ENCODE measurements at regions not wholly inside any gene's neighbourhood (a gene's known extent, or its start where the extent isn't known, plus 50 kb on each side); places are given as distances from the start of the nearest gene placed in this dataset.

DNA sequence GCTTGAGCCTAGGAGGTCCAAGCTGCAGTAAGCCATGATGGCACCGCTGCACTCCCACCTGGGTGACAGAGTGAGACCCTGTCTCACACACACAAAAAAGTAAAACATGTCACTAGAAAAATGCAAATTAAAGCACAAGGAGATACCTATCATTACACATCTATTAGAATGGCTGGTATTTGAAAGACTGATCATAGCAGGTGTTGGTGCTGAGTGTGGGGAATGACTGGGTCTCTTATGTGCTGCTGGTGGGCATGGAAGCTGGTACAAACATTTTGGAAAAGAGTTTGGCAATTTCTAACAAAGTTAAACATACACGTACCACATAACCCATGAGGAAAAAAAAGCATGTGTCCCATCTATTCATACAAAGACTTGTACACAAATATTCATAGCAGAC lies 142.1 kb upstream of the ZBTB40 start:
- TF ChIP-seq CTCF (IDR thresholded peaks at IDR 0.05; ENCODE audit: unreplicated experiment), result no peak
- no peak for DNase-seq (ENCODE audit: low spot score in 2 of 2, unreplicated experiment in 2 of 2)
- H3K27me3 Mint-ChIP-seq (ENCODE audit: low read depth), result peaks cover 28% of the 10 kb centered on the region
- H3K27ac Mint-ChIP-seq, result no peak overlapping the region
- H3K4me3 Mint-ChIP-seq, result no peak overlapping the region
- peaks cover 27% of the 10 kb centered on the region for H3K9me3 Mint-ChIP-seq
- no peaks in the 10 kb centered on the region for H3K36me3 Mint-ChIP-seq
- peaks cover under 1% of the 10 kb centered on the region for H3K4me1 Mint-ChIP-seq

DNA sequence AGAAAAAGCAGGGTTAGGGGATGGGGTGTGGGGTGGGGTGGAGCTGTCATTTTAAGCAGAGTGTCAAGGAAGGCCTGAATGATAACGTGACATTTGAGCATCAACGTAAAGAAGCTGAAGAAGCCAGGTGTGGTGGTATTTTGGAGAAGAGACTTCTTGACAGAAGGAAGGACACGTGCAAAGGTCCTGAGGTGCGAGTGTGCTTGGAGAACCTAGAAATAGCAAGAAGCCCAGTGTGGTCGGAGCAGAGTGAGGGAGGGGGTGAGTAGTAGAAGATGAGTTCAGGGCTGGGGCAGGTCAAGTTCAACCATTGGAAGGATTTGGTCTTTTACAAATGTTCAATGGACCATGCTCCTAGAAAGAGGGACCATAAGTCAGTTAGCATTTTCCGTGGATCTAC lies 140.2 kb upstream of the ZBTB40 start:
- TF ChIP-seq CTCF (IDR thresholded peaks at IDR 0.05; ENCODE audit: unreplicated experiment), result no peak
- DNase-seq (ENCODE audit: low spot score in 2 of 2, unreplicated experiment in 2 of 2), result no peak
- Mint-ChIP-seq H3K4me1 (peaks cover 17% of the 10 kb centered on the region), H3K36me3 (no peaks in the 10 kb centered on the region), H3K27me3 (ENCODE audit: low read depth) (peaks cover 23% of the 10 kb centered on the region), H3K4me3 (no peak overlapping the region), H3K27ac (no peak overlapping the region), H3K9me3 (peaks cover 18% of the 10 kb centered on the region)

- Mint-ChIP-seq H3K27me3 (ENCODE audit: low read depth) (peaks cover 8% of the 10 kb centered on the region), H3K9me3 (peaks cover 8% of the 10 kb centered on the region), H3K36me3 (no peaks in the 10 kb centered on the region), H3K4me3 (no peak overlapping the region), H3K27ac (no peak overlapping the region), H3K4me1 (peaks cover 31% of the 10 kb centered on the region)
- no peak for TF ChIP-seq CTCF (IDR thresholded peaks at IDR 0.05; ENCODE audit: unreplicated experiment)
- no peak for DNase-seq (ENCODE audit: low spot score in 2 of 2, unreplicated experiment in 2 of 2)
These were observed 138.3 kb upstream of the ZBTB40 start for GRCh38 chr1:22313321-22313720.

GRCh38 chr1:22314706-22315105 lies 136.9 kb upstream of the ZBTB40 start:
- Mint-ChIP-seq H3K36me3 (no peaks in the 10 kb centered on the region), H3K27ac (no peak overlapping the region), H3K4me1 (peaks cover 41% of the 10 kb centered on the region), H3K4me3 (no peak overlapping the region), H3K9me3 (peaks cover 3% of the 10 kb centered on the region), H3K27me3 (ENCODE audit: low read depth) (no peaks in the 10 kb centered on the region)
- DNase-seq (ENCODE audit: low spot score in 2 of 2, unreplicated experiment in 2 of 2), result no peak
- TF ChIP-seq CTCF (IDR thresholded peaks at IDR 0.05; ENCODE audit: unreplicated experiment), result no peak

DNA sequence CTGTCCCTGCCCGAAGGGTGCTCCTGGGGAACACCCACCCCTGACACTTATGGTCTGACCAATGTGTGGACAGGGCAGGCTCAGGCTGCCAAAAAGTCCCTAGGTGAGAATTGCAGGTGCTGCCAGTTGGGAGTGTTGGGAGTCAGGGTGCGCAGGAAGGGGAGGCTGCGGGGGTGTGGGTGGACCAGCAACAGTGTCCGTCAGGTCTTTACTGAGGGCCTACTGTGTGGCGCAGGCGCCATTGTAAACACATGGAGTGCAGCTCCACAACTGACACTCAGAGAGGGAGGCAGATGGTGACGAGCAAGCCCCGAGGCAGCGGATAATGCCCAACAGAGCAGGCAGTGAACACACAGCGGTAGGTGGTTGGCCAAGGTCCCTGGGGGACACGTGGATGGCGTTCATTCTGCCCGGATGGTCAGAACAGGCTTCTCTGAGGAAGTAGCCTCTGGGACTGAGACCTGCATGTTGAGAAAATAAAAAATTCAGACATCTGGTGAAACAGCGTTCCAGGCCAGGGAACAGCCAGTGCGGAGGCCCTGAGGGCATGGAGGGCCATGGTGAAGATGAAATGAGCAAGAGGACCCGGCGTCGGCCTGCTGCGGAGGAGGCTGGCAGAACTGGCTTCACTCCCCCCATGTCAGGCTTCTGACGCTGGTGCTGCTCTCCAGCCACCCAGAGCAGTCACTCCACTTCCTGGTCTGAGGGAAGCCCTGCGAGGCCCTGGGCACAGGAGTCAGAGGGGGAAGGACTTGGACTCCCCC lies 136.2 kb upstream of the ZBTB40 start:
- no peak for TF ChIP-seq CTCF (IDR thresholded peaks at IDR 0.05; ENCODE audit: unreplicated experiment)
- H3K4me1 Mint-ChIP-seq, result peaks cover 49% of the 10 kb centered on the region
- H3K36me3 Mint-ChIP-seq, result no peaks in the 10 kb centered on the region
- no peak overlapping the region for H3K4me3 Mint-ChIP-seq
- DNase-seq (ENCODE audit: low spot score in 2 of 2, unreplicated experiment in 2 of 2), result no peak
- H3K27ac Mint-ChIP-seq, result peak overlapping the region; percentile 56
- H3K9me3 Mint-ChIP-seq, result no peaks in the 10 kb centered on the region
- no peaks in the 10 kb centered on the region for H3K27me3 Mint-ChIP-seq (ENCODE audit: low read depth)

All from mesothelial cell of epicardium (in vitro differentiated cells).